GM13976 (cell line): ENCODE measurements at regions not wholly inside any gene's neighbourhood (a gene's known extent, or its start where the extent isn't known, plus 50 kb on each side); places are given as distances from the start of the nearest gene placed in this dataset.

ENCODE experiments used
- DNase-seq: peaks from one replicate; pipeline ENCODE4 v3.0.0; 2012; ENCODE audit warnings: low spot score
- in situ Hi-C: fragments of 300-500 bp; cut with MboI; formaldehyde crosslinking; loops from one replicate; pipeline ENCODE4 v1.12.0; 2022; ENCODE audit warnings: low sequenced_read_pairs, mixed read lengths, inconsistent platforms; ENCODE audit not compliant: unreplicated experiment
- TF ChIP-seq, protein P1 (sequence below): IDR thresholded peaks from 2 replicates; pipeline ENCODE4 v1.5.1; 2012; ENCODE audit warnings: borderline replicate concordance, mild to moderate bottlenecking; ENCODE audit not compliant: insufficient read depth; ENCODE audit errors: extremely low read depth, missing control alignments, control extremely low read depth

DNA sequence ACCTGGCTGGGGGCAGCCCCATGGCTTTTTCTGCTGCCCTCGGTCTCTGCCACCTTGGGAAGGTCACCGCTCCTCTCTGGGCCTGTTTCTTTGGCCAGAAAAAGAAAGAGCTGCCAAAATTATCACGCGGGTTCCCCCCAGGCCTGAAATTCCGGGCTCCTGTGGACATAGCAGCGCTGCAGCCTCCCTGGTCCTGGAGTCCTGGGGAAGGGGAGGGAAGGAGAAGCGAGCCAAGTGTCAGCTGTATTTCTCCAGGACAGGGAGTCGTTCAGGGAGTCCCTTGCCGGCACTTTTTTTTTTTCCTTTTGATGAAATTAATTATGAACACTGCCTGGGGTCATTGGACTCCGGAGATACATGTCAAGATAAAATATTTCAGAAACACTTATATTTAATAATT lies 152.3 kb upstream of the GPR26 start:
- TF ChIP-seq, protein P1, sequence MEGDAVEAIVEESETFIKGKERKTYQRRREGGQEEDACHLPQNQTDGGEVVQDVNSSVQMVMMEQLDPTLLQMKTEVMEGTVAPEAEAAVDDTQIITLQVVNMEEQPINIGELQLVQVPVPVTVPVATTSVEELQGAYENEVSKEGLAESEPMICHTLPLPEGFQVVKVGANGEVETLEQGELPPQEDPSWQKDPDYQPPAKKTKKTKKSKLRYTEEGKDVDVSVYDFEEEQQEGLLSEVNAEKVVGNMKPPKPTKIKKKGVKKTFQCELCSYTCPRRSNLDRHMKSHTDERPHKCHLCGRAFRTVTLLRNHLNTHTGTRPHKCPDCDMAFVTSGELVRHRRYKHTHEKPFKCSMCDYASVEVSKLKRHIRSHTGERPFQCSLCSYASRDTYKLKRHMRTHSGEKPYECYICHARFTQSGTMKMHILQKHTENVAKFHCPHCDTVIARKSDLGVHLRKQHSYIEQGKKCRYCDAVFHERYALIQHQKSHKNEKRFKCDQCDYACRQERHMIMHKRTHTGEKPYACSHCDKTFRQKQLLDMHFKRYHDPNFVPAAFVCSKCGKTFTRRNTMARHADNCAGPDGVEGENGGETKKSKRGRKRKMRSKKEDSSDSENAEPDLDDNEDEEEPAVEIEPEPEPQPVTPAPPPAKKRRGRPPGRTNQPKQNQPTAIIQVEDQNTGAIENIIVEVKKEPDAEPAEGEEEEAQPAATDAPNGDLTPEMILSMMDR: no peak
- in situ Hi-C loops: no loop called here
- DNase-seq: no peak

GRCh38 chr10:123514996-123515395 lies 151.2 kb upstream of the GPR26 start:
- in situ Hi-C loops: no loop called here
- DNase-seq: no peak
- TF ChIP-seq, protein P1: no peak

GRCh38 chr10:123515661-123516060 lies 150.5 kb upstream of the GPR26 start:
- in situ Hi-C loops: no loop called here
- TF ChIP-seq, protein P1: no peak

GRCh38 chr10:123516291-123516690 lies 149.9 kb upstream of the GPR26 start:
- no peak for DNase-seq
- in situ Hi-C loops: no loop called here
- TF ChIP-seq, protein P1: no peak

More at GRCh38 chr10:123515661-123516060, 150.5 kb upstream of the GPR26 start:
- DNase-seq: no peak

GRCh38 chr10:123517426-123517825 lies 148.7 kb upstream of the GPR26 start:
- TF ChIP-seq, protein P1: no peak
- DNase-seq: no peak
- in situ Hi-C loops: no loop called here

- TF ChIP-seq, protein P1: no peak
- in situ Hi-C loops: no loop called here
- no peak for DNase-seq
These were observed 148.3 kb upstream of the GPR26 start for GRCh38 chr10:123517901-123518300.

- in situ Hi-C loops: no loop called here
- DNase-seq: no peak
- TF ChIP-seq, protein P1: no peak
These were observed 147.4 kb upstream of the GPR26 start for GRCh38 chr10:123518765-123519164.
